IPS DF 4.7 (cell line): ENCODE measurements at regions not wholly inside any gene's neighbourhood (a gene's known extent, or its start where the extent isn't known, plus 50 kb on each side); places are given as distances from the start of the nearest gene placed in this dataset.
"Not testable (repeated sequence)": the region's sequence is repeated elsewhere in the genome, so short reads cannot be mapped to it uniquely, and the experiment has no call there.

Experiments
- DNase-seq: peaks from one replicate; pipeline ENCODE4 v3.0.0-alpha.2; 2013; ENCODE audit warnings: low spot score; ENCODE audit errors: extremely low read depth

- peak; percentile 36 for DNase-seq
Measured at GRCh38 chr4:174400603-174401302, 117.0 kb downstream of the CEP44 start.

DNA sequence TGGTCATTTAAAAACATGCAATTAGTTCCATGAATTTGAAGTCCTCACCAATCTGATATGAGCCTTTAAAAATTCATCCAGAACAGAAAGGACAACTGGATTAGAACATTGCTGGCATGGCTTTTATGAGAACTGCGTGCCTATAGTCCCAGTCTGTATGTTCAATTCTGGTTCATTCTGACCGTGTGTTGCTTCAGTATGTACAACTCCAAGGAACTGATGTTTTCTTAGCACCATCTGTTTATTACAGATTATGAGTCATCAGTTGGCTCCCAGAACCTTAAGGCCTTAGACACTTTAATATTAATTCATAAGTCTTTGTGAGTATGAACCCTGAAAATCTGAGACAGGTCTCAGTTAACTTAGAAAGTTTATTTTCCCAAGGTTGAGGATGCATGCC, 115.0 kb downstream of the CEP44 start:
- DNase-seq, result no peak

- DNase-seq, result no peak
Measured at GRCh38 chr4:174397366-174398155, 113.8 kb downstream of the CEP44 start.

GRCh38 chr4:174396599-174397110, 112.9 kb downstream of the CEP44 start:
- no peak for DNase-seq

GRCh38 chr4:174394915-174395314, 111.2 kb downstream of the CEP44 start:
- DNase-seq, result no peak

- no peak for DNase-seq
Measured at GRCh38 chr4:174389439-174389838, 105.7 kb downstream of the CEP44 start.

GRCh38 chr4:174388461-174389145, 104.9 kb downstream of the CEP44 start:
- no peak for DNase-seq

- DNase-seq, result no peak
Measured at GRCh38 chr4:174387721-174388120, 104.0 kb downstream of the CEP44 start.

GRCh38 chr4:174387143-174387542, 103.4 kb downstream of the CEP44 start:
- DNase-seq, result no peak

DNA sequence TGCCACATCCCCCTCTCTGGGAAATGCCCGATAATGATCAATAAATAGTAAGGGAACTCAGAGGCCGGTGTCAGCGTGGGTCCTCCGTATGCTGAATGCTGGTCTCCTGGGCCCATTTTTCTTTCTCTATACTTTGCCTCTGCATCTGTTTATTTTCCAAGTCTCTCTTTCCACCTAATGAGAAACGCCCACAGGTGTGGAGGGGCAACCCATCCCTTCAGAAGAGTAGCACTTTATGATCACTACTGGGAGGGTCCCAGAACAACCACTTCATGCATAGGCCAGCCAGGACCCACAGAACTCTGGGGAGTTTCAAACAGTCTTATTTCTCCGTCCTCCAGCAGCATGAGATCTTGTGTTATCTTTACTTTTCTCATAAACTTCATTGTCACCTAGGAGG, 100.1 kb downstream of the CEP44 start:
- DNase-seq, result no peak

- not testable (repeated sequence) for DNase-seq
Measured at GRCh38 chr4:174382938-174383605, 99.4 kb downstream of the CEP44 start.
